ENCODE measurements at regions not wholly inside any gene's neighbourhood (a gene's known extent, or its start where the extent isn't known, plus 50 kb on each side); places are given as distances from the start of the nearest gene placed in this dataset.
A peak's percentile ranks its signal among the peaks of the same experiment; 100 is the strongest.

GRCh38 chr5:154624341-154624740, 130.8 kb upstream of the LARP1 start:
- TF ChIP-seq, protein P1, sequence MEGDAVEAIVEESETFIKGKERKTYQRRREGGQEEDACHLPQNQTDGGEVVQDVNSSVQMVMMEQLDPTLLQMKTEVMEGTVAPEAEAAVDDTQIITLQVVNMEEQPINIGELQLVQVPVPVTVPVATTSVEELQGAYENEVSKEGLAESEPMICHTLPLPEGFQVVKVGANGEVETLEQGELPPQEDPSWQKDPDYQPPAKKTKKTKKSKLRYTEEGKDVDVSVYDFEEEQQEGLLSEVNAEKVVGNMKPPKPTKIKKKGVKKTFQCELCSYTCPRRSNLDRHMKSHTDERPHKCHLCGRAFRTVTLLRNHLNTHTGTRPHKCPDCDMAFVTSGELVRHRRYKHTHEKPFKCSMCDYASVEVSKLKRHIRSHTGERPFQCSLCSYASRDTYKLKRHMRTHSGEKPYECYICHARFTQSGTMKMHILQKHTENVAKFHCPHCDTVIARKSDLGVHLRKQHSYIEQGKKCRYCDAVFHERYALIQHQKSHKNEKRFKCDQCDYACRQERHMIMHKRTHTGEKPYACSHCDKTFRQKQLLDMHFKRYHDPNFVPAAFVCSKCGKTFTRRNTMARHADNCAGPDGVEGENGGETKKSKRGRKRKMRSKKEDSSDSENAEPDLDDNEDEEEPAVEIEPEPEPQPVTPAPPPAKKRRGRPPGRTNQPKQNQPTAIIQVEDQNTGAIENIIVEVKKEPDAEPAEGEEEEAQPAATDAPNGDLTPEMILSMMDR (conservative IDR thresholded peaks at IDR 0.05; ENCODE audit: control insufficient read depth, insufficient read depth, low read depth, low read length): no peak
- no peak overlapping the region for H3K4me3 ChIP-seq (ENCODE audit: control insufficient read depth, low read depth, low read length)
- DNase-seq (ENCODE audit: low read depth): no peak

- no peak overlapping the region for H3K4me3 ChIP-seq (ENCODE audit: control insufficient read depth, low read depth, low read length)
- DNase-seq (ENCODE audit: low read depth): no peak
These were observed 134.8 kb upstream of the LARP1 start for GRCh38 chr5:154620411-154620810.

DNA sequence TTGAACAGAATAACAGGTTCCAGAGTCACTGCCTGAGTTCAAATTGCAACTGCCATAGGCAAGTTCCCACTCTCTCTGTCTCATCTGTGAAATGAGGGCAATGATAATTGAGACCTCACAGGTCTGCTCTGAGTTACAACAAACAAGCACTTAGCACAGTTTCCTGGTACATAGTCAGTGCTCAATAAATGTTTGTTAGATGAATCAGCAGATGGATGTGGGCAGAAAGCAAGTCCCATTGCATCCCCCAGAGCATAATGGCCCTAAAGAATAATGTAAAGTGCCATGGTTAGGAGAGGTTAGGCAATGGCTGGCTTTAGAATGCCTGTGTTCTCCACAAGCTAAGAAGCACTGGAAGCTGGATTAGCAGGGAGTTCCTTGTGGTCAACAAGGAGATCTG, 136.5 kb upstream of the LARP1 start:
- DNase-seq (ENCODE audit: low read depth): no peak
- TF ChIP-seq, protein P1 (conservative IDR thresholded peaks at IDR 0.05; ENCODE audit: control insufficient read depth, insufficient read depth, low read depth, low read length): no peak
- H3K4me3 ChIP-seq (ENCODE audit: control insufficient read depth, low read depth, low read length): no peak overlapping the region

More at GRCh38 chr5:154620411-154620810, 134.8 kb upstream of the LARP1 start:
- TF ChIP-seq, protein P1 (conservative IDR thresholded peaks at IDR 0.05; ENCODE audit: control insufficient read depth, insufficient read depth, low read depth, low read length): no peak

GRCh38 chr5:154614595-154614994, 136.6 kb upstream of the HAND1 start:
- TF ChIP-seq, protein P1 (conservative IDR thresholded peaks at IDR 0.05; ENCODE audit: control insufficient read depth, insufficient read depth, low read depth, low read length): no peak
- H3K4me3 ChIP-seq (ENCODE audit: control insufficient read depth, low read depth, low read length): no peak overlapping the region
- no peak for DNase-seq (ENCODE audit: low read depth)

DNA sequence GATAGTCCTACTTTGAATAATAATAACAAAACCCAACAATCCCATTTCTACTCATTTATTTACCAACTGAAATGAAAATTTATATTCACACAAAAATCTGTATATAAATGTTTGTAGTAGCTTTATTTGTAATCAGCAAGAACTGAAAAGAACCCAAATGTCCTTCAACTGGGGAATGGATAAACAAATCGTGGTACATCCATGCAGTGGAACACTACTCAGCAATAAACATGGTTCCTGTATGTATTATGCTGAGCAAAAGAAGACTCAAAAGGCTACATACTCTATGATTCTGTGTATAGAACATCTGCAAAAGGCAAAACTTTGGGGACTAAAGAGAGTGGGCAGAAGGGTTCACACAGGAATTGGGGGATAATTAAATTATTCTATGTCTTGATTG, 136.1 kb upstream of the HAND1 start:
- H3K4me3 ChIP-seq (ENCODE audit: control insufficient read depth, low read depth, low read length): no peak overlapping the region
- TF ChIP-seq, protein P1 (conservative IDR thresholded peaks at IDR 0.05; ENCODE audit: control insufficient read depth, insufficient read depth, low read depth, low read length): no peak
- no peak for DNase-seq (ENCODE audit: low read depth)

DNA sequence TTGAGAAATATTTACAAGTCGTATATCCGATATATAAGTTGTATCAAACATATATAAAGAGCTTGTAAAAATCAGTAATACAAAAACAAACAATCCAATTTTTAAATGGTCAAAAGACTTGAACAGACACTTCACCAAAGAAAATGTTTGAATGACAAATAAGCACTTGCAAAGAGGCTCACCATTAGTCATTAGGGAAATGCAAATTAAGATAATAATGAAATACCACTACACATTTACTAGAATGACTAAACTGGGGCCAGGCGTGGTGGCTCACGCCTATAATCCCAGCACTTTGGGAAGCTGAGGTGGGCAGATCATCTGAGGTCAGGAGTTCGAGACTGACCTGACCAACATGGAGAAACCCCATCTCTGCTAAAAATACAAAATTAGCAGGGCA, 134.6 kb upstream of the HAND1 start:
- TF ChIP-seq, protein P1 (conservative IDR thresholded peaks at IDR 0.05; ENCODE audit: control insufficient read depth, insufficient read depth, low read depth, low read length): no peak
- no peak overlapping the region for H3K4me3 ChIP-seq (ENCODE audit: control insufficient read depth, low read depth, low read length)
- no peak for DNase-seq (ENCODE audit: low read depth)

DNA sequence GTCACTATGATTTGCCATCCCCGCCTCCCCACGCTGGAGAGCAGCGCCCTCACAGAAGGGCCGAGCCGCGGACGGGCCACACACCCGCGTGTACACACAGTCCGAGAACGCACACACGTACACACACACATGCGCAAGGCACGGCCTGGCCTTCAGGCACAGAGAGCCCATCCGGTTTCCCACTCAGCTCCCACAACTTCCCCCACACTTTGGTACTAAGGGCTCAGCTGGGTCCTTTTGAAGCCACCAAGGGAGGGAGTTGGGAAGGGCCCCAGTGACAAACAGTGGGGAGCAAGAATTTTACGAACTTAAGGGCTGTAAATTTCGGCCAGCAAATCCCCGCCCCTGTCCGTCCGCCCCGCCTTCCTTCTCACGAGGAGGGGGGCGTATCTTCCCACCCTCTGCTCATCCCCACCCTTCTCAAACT, 133.3 kb upstream of the HAND1 start:
- DNase-seq (ENCODE audit: low read depth): no peak
- H3K4me3 ChIP-seq (ENCODE audit: control insufficient read depth, low read depth, low read length): peak overlapping the region; percentile 3
- TF ChIP-seq, protein P1 (conservative IDR thresholded peaks at IDR 0.05; ENCODE audit: control insufficient read depth, insufficient read depth, low read depth, low read length): no peak
